Progenitor cell of endocrine pancreas (in vitro differentiated cells): ENCODE measurements at regions not wholly inside any gene's neighbourhood (a gene's known extent, or its start where the extent isn't known, plus 50 kb on each side); places are given as distances from the start of the nearest gene placed in this dataset.

Source experiments
- DNase-seq: peaks from one replicate; pipeline ENCODE4 v3.0.0; 2021; ENCODE audit warnings: low spot score; ENCODE audit not compliant: unreplicated experiment
- H3K27ac Mint-ChIP-seq: 2 replicates; pipeline ENCODE4 v1.8.0; 2021; ENCODE audit warnings: mild to moderate bottlenecking, moderate library complexity, mixed read lengths
- H3K27me3 Mint-ChIP-seq: 2 replicates; pipeline ENCODE4 v1.8.0; 2021; ENCODE audit warnings: mixed read lengths
- H3K36me3 Mint-ChIP-seq: 2 replicates; pipeline ENCODE4 v1.8.0; 2022; ENCODE audit warnings: mixed read lengths; ENCODE audit not compliant: insufficient read depth
- H3K4me1 Mint-ChIP-seq: 2 replicates; pipeline ENCODE4 v1.8.0; 2021; ENCODE audit warnings: low read depth, mixed read lengths
- H3K4me3 Mint-ChIP-seq: 2 replicates; pipeline ENCODE4 v1.8.0; 2021; ENCODE audit warnings: low read depth, mild to moderate bottlenecking, moderate library complexity, mixed read lengths
- H3K9me3 Mint-ChIP-seq: 2 replicates; pipeline ENCODE4 v1.8.0; 2021; ENCODE audit warnings: low read depth, mixed read lengths
- CTCF ChIP-seq: fragments of 200-600 bp; sonication (generic); IDR thresholded peaks from one replicate; pipeline ENCODE4 v1.5.0; 2021; ENCODE audit warnings: antibody characterized with exemption, mild to moderate bottlenecking; ENCODE audit not compliant: unreplicated experiment

- Mint-ChIP-seq H3K4me1 (no peaks in the 10 kb centered on the region), H3K36me3 (peaks cover 1% of the 10 kb centered on the region), H3K9me3 (peaks cover 28% of the 10 kb centered on the region), H3K27ac (no peak overlapping the region), H3K4me3 (no peak overlapping the region), H3K27me3 (no peaks in the 10 kb centered on the region)
- TF ChIP-seq CTCF: no peak
- DNase-seq: no peak
Observed at GRCh38 chr14:71264260-71264659, 357.0 kb downstream of the PCNX1 start.

DNA sequence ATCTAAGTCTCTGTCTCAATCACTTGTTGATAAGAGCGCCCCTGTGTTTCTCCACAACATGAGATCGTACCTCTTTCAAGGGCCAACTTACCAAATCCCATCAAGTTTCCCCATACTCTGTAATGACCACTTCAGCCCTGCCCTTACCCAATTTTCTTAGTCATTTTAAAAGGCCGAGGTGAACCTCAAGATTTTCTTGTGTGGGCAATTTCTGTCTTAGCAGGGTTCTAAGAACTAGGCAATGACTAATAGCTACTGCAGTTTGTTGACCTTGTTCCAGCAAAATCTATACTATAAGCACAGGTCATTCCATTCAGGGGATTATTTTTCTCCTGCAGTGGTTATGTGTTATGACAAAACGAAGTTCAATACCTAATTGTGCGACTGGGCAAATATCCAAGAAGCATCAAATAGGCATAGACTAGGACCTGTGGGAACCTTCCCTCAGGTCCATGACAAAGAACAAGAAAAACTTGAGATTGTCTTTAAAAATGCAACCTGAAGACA lies 359.8 kb downstream of the PCNX1 start:
- Mint-ChIP-seq H3K4me3 (no peak overlapping the region), H3K36me3 (peaks cover 1% of the 10 kb centered on the region), H3K27ac (no peak overlapping the region), H3K9me3 (peaks cover 27% of the 10 kb centered on the region), H3K4me1 (peaks cover under 1% of the 10 kb centered on the region), H3K27me3 (no peaks in the 10 kb centered on the region)
- TF ChIP-seq CTCF: no peak
- DNase-seq: no peak

GRCh38 chr14:71267691-71268090 lies 360.4 kb downstream of the PCNX1 start:
- no peaks in the 10 kb centered on the region for H3K27me3 Mint-ChIP-seq
- peaks cover 31% of the 10 kb centered on the region for H3K9me3 Mint-ChIP-seq
- no peak overlapping the region for H3K4me3 Mint-ChIP-seq
- H3K27ac Mint-ChIP-seq: no peak overlapping the region
- TF ChIP-seq CTCF: no peak
- peaks cover 3% of the 10 kb centered on the region for H3K4me1 Mint-ChIP-seq
- H3K36me3 Mint-ChIP-seq: peaks cover 1% of the 10 kb centered on the region
- DNase-seq: no peak

- TF ChIP-seq CTCF: no peak
- Mint-ChIP-seq H3K4me1 (peaks cover 3% of the 10 kb centered on the region), H3K27me3 (no peaks in the 10 kb centered on the region), H3K9me3 (peaks cover 28% of the 10 kb centered on the region), H3K4me3 (no peak overlapping the region), H3K27ac (no peak overlapping the region), H3K36me3 (peaks cover 1% of the 10 kb centered on the region)
- no peak for DNase-seq
Observed at GRCh38 chr14:71270111-71270510, 362.9 kb downstream of the PCNX1 start.

DNA sequence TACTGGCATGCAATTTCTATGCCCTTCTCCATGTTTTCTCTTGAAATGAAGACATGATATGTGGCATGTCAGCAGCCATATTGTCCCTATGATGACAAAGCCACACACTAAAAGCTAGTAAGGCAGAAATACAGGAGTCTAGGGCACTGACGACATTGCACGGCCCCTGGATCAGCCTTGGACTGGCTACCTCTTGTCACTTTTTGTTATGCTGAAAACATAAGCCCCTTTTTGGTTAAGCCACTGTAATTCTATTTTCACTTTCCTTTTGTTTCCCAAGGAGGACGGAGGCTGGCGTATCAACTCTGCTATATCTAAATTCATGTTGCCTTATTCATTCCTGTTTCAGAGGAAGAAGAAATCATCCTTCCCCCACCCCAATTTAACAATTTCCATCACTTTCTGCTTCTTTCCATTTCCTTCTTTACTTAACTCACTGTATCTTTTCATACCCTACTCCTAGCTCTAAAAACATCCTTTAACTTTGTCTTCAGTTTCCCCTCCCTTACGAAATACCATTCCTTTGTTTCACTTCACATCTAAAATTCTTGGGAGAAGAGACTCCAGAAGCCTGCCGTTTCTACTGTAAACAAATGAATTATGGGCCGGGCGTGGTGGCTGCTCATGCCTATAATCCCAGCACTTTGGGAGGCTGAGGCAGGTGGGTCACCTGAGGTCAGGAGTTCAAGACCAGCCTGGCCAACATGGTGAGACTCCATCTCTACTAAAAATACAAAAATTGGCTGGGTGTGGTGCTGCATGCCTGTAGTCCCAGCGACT lies 364.1 kb downstream of the PCNX1 start:
- H3K9me3 Mint-ChIP-seq: peaks cover 20% of the 10 kb centered on the region
- H3K36me3 Mint-ChIP-seq: peaks cover 1% of the 10 kb centered on the region
- DNase-seq: no peak
- H3K27me3 Mint-ChIP-seq: no peaks in the 10 kb centered on the region
- no peak for TF ChIP-seq CTCF
- H3K4me1 Mint-ChIP-seq: peaks cover 3% of the 10 kb centered on the region
- no peak overlapping the region for H3K27ac Mint-ChIP-seq
- H3K4me3 Mint-ChIP-seq: no peak overlapping the region
